Progenitor cell of endocrine pancreas (in vitro differentiated cells): ENCODE measurements at regions not wholly inside any gene's neighbourhood (a gene's known extent, or its start where the extent isn't known, plus 50 kb on each side); places are given as distances from the start of the nearest gene placed in this dataset.
A peak's percentile ranks its signal among the peaks of the same experiment; 100 is the strongest.

Experiments used
- DNase-seq: peaks from one replicate; pipeline ENCODE4 v3.0.0; 2021; ENCODE audit warnings: low spot score; ENCODE audit not compliant: unreplicated experiment
- H3K27ac Mint-ChIP-seq: 2 replicates; pipeline ENCODE4 v1.8.0; 2021; ENCODE audit warnings: mild to moderate bottlenecking, moderate library complexity, mixed read lengths
- H3K27me3 Mint-ChIP-seq: 2 replicates; pipeline ENCODE4 v1.8.0; 2021; ENCODE audit warnings: mixed read lengths
- H3K36me3 Mint-ChIP-seq: 2 replicates; pipeline ENCODE4 v1.8.0; 2022; ENCODE audit warnings: mixed read lengths; ENCODE audit not compliant: insufficient read depth
- H3K4me1 Mint-ChIP-seq: 2 replicates; pipeline ENCODE4 v1.8.0; 2021; ENCODE audit warnings: low read depth, mixed read lengths
- H3K4me3 Mint-ChIP-seq: 2 replicates; pipeline ENCODE4 v1.8.0; 2021; ENCODE audit warnings: low read depth, mild to moderate bottlenecking, moderate library complexity, mixed read lengths
- H3K9me3 Mint-ChIP-seq: 2 replicates; pipeline ENCODE4 v1.8.0; 2021; ENCODE audit warnings: low read depth, mixed read lengths
- TF ChIP-seq, protein P1 (sequence below): fragments of 200-600 bp; sonication (generic); IDR thresholded peaks from one replicate; pipeline ENCODE4 v1.5.0; 2021; ENCODE audit warnings: antibody characterized with exemption, mild to moderate bottlenecking; ENCODE audit not compliant: unreplicated experiment

DNA sequence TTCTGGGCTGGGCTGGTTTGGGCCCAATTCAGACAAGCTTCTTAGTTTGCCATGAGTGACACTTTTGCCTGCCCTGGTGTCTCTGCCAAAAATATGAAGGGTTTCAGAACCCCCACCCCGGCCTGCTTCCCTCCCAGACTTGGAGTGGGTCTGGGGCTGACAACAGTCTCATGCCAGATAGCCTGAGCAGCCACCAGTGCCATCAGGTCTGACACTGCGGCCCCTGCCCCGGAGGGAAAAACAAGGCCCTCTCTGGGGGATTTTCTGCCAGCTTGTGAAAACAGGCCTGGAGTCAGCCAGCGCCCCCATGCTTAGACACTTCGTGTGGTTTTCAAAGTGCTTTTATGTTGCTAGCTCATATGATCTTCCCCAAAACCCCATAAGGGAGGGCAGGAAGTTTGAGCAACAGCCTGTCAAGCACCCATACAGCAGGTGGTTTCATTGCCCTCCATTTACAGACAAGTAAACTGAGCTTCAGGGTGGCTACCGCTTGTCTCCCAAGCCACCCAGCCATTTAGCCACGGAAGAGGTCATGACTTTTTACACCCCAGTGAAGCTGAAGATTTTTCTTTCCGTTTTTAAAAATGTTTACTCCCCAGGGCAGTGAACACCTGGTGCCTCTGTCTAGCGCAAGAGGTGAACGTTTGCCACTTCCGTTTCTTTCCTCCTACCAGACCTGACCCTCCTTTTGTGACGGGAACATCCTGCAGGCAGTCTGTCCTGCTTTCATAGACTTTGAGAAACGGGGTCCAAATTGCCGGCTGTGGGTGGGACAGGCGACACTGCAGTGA is 300.6 kb downstream of the SEC14L1 start:
- TF ChIP-seq, protein P1, sequence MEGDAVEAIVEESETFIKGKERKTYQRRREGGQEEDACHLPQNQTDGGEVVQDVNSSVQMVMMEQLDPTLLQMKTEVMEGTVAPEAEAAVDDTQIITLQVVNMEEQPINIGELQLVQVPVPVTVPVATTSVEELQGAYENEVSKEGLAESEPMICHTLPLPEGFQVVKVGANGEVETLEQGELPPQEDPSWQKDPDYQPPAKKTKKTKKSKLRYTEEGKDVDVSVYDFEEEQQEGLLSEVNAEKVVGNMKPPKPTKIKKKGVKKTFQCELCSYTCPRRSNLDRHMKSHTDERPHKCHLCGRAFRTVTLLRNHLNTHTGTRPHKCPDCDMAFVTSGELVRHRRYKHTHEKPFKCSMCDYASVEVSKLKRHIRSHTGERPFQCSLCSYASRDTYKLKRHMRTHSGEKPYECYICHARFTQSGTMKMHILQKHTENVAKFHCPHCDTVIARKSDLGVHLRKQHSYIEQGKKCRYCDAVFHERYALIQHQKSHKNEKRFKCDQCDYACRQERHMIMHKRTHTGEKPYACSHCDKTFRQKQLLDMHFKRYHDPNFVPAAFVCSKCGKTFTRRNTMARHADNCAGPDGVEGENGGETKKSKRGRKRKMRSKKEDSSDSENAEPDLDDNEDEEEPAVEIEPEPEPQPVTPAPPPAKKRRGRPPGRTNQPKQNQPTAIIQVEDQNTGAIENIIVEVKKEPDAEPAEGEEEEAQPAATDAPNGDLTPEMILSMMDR, result no peak
- no peak overlapping the region for H3K4me3 Mint-ChIP-seq
- peaks cover 21% of the 10 kb centered on the region for H3K4me1 Mint-ChIP-seq
- DNase-seq, result no peak
- H3K27me3 Mint-ChIP-seq, result no peaks in the 10 kb centered on the region
- H3K27ac Mint-ChIP-seq, result peak overlapping the region; percentile 73
- no peaks in the 10 kb centered on the region for H3K36me3 Mint-ChIP-seq
- H3K9me3 Mint-ChIP-seq, result no peaks in the 10 kb centered on the region

- TF ChIP-seq, protein P1, result no peak
- no peak for DNase-seq
- Mint-ChIP-seq H3K4me3 (no peak overlapping the region), H3K9me3 (no peaks in the 10 kb centered on the region), H3K36me3 (no peaks in the 10 kb centered on the region), H3K4me1 (peaks cover 21% of the 10 kb centered on the region), H3K27ac (peak overlapping the region; percentile 39), H3K27me3 (no peaks in the 10 kb centered on the region)
Observed at GRCh38 chr17:77441940-77442339, 301.2 kb downstream of the SEC14L1 start.

DNA sequence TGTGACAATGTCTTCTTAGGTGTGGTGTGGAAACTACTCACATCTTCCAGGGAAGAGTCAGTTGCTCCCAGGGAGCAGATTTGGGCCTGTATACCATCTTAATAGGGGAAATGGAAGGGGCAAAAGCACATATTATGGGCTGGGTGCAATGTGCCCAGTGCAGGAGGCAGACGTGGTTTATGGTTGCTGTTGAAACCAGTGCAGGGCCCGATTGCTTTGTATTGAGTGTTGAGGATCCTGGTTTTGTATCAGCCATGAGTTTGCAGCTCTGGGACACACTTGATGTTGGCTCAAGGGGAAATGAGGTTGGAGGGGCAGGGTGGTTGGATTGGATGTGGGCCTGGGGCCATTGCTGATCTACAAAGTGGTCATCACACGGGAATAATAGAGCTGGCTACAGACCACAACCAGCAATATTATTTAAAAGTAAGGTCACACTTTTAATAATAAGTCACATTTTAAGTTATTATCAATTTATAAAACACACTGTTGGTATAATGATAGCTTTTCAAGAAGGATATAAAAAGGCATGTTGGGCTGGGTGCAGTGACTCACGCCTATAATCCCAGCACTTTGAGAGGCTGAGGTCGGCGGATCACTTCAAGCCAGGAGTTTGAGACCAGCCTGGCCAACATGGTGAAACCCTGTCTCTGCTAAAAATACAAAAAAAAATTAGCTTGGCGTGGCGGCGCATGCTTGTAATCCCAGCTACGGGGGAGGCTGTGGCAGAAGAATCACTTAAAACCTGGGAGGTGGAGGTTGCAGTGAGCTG is 302.4 kb downstream of the SEC14L1 start:
- H3K4me3 Mint-ChIP-seq, result no peak overlapping the region
- peaks cover 2% of the 10 kb centered on the region for H3K36me3 Mint-ChIP-seq
- DNase-seq, result no peak
- peak overlapping the region; percentile 50 for H3K27ac Mint-ChIP-seq
- TF ChIP-seq, protein P1, result no peak
- no peaks in the 10 kb centered on the region for H3K27me3 Mint-ChIP-seq
- H3K9me3 Mint-ChIP-seq, result no peaks in the 10 kb centered on the region
- peaks cover 21% of the 10 kb centered on the region for H3K4me1 Mint-ChIP-seq

DNA sequence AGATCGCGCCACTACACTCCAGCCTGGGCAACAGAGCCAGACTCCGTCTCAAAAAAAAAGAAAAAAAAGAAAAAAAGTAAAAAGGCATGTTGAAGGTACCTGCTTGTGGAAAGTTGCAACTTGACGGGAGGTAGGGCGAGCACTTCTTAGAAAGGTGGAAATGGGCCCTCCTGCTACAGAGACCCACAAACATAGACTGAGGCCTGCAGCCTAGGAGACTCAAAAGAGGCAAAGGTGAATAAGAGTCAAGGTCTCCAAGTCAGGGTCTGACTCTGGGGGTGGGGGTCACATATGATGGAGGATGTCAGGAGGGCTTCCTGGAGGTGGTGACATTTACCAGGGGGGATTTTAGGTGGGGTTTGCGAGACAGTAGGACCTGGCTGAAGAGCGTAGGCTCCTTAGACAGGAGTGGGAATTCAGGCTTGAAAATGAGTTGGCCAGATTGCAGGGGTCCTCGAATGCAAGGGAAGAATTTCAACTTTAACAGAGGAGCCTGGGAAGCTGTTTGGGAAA is 303.0 kb downstream of the SEC14L1 start:
- H3K36me3 Mint-ChIP-seq, result peaks cover 2% of the 10 kb centered on the region
- no peak overlapping the region for H3K4me3 Mint-ChIP-seq
- TF ChIP-seq, protein P1, result no peak
- H3K27ac Mint-ChIP-seq, result peak overlapping the region; percentile 77
- peaks cover 22% of the 10 kb centered on the region for H3K4me1 Mint-ChIP-seq
- DNase-seq, result no peak
- H3K27me3 Mint-ChIP-seq, result no peaks in the 10 kb centered on the region
- no peaks in the 10 kb centered on the region for H3K9me3 Mint-ChIP-seq

DNA sequence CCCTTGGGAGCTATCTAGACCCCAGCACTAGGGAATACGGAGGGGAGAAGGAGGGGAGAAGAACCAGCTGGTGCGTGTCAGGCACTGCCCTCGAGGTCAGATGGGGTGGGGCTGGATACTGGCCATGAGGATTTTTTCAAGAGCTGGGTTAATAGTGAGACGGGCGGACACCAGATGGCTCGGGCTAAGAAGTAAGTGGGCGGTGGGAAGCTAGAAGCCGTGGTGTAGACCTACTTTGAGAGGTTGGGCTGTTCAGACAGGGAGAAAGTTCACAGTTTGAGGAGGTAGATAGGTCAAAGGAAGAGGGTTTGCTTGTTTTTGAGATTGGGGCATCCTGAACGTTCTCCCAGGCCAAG is 303.8 kb downstream of the SEC14L1 start:
- TF ChIP-seq, protein P1, result no peak
- Mint-ChIP-seq H3K9me3 (no peaks in the 10 kb centered on the region), H3K27me3 (no peaks in the 10 kb centered on the region), H3K36me3 (peaks cover 2% of the 10 kb centered on the region), H3K4me3 (no peak overlapping the region), H3K27ac (peak overlapping the region; percentile 85), H3K4me1 (peaks cover 27% of the 10 kb centered on the region)
- DNase-seq, result no peak
